Endothelial cell of umbilical vein (primary cell): ENCODE measurements at regions not wholly inside any gene's neighbourhood (a gene's known extent, or its start where the extent isn't known, plus 50 kb on each side); places are given as distances from the start of the nearest gene placed in this dataset.

Source experiments
- EZH2 ChIP-seq: IDR thresholded peaks from 2 replicates; pipeline ENCODE4 v1.6.1; 2012; ENCODE audit warnings: borderline replicate concordance, low read depth, mild to moderate bottlenecking, moderate library complexity, low read length, inconsistent platforms; ENCODE audit not compliant: severe bottlenecking
- FOS ChIP-seq: IDR thresholded peaks from 2 replicates; pipeline ENCODE4 v1.6.1; 2011; ENCODE audit warnings: mild to moderate bottlenecking, low read length, moderate library complexity, borderline replicate concordance; ENCODE audit not compliant: insufficient read depth
- JUN ChIP-seq: IDR thresholded peaks from 2 replicates; pipeline ENCODE4 v1.6.1; 2011; ENCODE audit warnings: borderline replicate concordance, low read depth; ENCODE audit not compliant: insufficient read length, insufficient read depth
- MAX ChIP-seq: IDR thresholded peaks from 2 replicates; pipeline ENCODE4 v1.6.1; 2011; ENCODE audit not compliant: insufficient read depth, insufficient read length
- MYC ChIP-seq: IDR thresholded peaks from one replicate; pipeline ENCODE4 v1.6.1; 2011; ENCODE audit warnings: mild to moderate bottlenecking, low read depth, low read length
- POLR2A ChIP-seq: IDR thresholded peaks from 2 replicates; pipeline ENCODE4 v1.6.1; 2012; ENCODE audit warnings: low read depth, mild to moderate bottlenecking, control low read depth, low read length
- POLR2AphosphoS5 ChIP-seq: IDR thresholded peaks from 2 replicates; pipeline ENCODE4 v1.6.1; 2012; ENCODE audit warnings: low read depth, mild to moderate bottlenecking, control low read depth, low read length, moderate library complexity; ENCODE audit not compliant: insufficient read depth
- TF ChIP-seq, protein P1 (sequence below), 2 donors: IDR thresholded peaks; 1 replicate in 1 of 2; 2 replicates in 1 of 2; pipeline ENCODE4 v1.5.1; 2011; ENCODE audit warnings: low read length in 2 of 2, mild to moderate bottlenecking in 2 of 2, moderate library complexity in 2 of 2, control low read depth in 1 of 2, inconsistent platforms in 1 of 2, low read depth in 1 of 2; ENCODE audit not compliant: insufficient read depth in 1 of 2; ENCODE audit errors: extremely low read depth in 1 of 2

- TF ChIP-seq, protein P1, sequence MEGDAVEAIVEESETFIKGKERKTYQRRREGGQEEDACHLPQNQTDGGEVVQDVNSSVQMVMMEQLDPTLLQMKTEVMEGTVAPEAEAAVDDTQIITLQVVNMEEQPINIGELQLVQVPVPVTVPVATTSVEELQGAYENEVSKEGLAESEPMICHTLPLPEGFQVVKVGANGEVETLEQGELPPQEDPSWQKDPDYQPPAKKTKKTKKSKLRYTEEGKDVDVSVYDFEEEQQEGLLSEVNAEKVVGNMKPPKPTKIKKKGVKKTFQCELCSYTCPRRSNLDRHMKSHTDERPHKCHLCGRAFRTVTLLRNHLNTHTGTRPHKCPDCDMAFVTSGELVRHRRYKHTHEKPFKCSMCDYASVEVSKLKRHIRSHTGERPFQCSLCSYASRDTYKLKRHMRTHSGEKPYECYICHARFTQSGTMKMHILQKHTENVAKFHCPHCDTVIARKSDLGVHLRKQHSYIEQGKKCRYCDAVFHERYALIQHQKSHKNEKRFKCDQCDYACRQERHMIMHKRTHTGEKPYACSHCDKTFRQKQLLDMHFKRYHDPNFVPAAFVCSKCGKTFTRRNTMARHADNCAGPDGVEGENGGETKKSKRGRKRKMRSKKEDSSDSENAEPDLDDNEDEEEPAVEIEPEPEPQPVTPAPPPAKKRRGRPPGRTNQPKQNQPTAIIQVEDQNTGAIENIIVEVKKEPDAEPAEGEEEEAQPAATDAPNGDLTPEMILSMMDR (IDR thresholded peaks at IDR 0.05; ENCODE audit: extremely low read depth in 1 of 2, insufficient read depth in 1 of 2, low read depth in 1 of 2, low read length in 2 of 2) = no peak
- TF ChIP-seq MAX (no peak), POLR2AphosphoS5 (no peak), JUN (no peak), EZH2 (no peak), POLR2A (no peak), FOS (no peak), MYC (no peak)
These were observed 1399.2 kb upstream of the ATXN8OS start for GRCh38 chr13:68708336-68708908.
